ENCODE measurements at regions not wholly inside any gene's neighbourhood (a gene's known extent, or its start where the extent isn't known, plus 50 kb on each side); places are given as distances from the start of the nearest gene placed in this dataset.

GRCh38 chr16:87117936-87118335 is 199.3 kb downstream of the C16orf95 start (continued):
- TF ChIP-seq REST (IDR thresholded peaks at IDR 0.05), result no peak

- no peak for DNase-seq (ENCODE audit: low spot score)
- TF ChIP-seq MAX (IDR thresholded peaks at IDR 0.05), result no peak
- no peak for TF ChIP-seq HNF4G (IDR thresholded peaks at IDR 0.05)
- TF ChIP-seq NR2F2 (IDR thresholded peaks at IDR 0.05), result no peak
- no peak for TF ChIP-seq ATF3 (IDR thresholded peaks at IDR 0.05)
- no peak for TF ChIP-seq SP1 (IDR thresholded peaks at IDR 0.05)
- TF ChIP-seq ZBTB33 (IDR thresholded peaks at IDR 0.05), result no peak
- TF ChIP-seq RXRA (IDR thresholded peaks at IDR 0.05), result no peak
- TF ChIP-seq FOXA2 (IDR thresholded peaks at IDR 0.05), result no peak
- no peak for TF ChIP-seq TAF1 (conservative IDR thresholded peaks at IDR 0.05)
- TF ChIP-seq RAD21 (IDR thresholded peaks at IDR 0.05), result no peak
- TF ChIP-seq FOXA1 (IDR thresholded peaks at IDR 0.05), result no peak
- 81% methylated on average over 2 of the region's 2 CpGs for WGBS
- no peaks in the 10 kb centered on the region for H3K36me3 ChIP-seq (ENCODE audit: control insufficient read depth in 4 of 4, insufficient read depth in 3 of 4, low read depth in 1 of 4, low read length in 3 of 4)
- H3K27ac ChIP-seq (ENCODE audit: low read depth in 1 of 2, low read length in 2 of 2), result no peak overlapping the region
- peaks cover 0 to 10% (median 8%) of the 10 kb centered on the region in 4 donors for H3K9me3 ChIP-seq (ENCODE audit: control insufficient read depth in 4 of 4, low read length in 3 of 4)
- no peaks in the 10 kb centered on the region for H3K27me3 ChIP-seq (ENCODE audit: control insufficient read depth in 4 of 4, insufficient read depth in 4 of 4, low read length in 3 of 4)
- H3K9ac ChIP-seq (ENCODE audit: low read depth in 1 of 2, low read length in 2 of 2), result no peak overlapping the region
- H3K4me3 ChIP-seq (ENCODE audit: low read depth in 1 of 3, low read length in 3 of 3), result no peak overlapping the region
- no peaks in the 10 kb centered on the region for H3K4me1 ChIP-seq (ENCODE audit: control insufficient read depth in 4 of 4, insufficient read depth in 4 of 4, low read length in 3 of 4)
Observed at GRCh38 chr16:87119168-87119567, 198.0 kb downstream of the C16orf95 start.

GRCh38 chr16:87119748-87120147 is 197.4 kb downstream of the C16orf95 start:
- no peak for DNase-seq (ENCODE audit: low spot score)
- Histone ChIP-seq H3K36me3 (ENCODE audit: control insufficient read depth in 4 of 4, insufficient read depth in 3 of 4, low read depth in 1 of 4, low read length in 3 of 4) (no peaks in the 10 kb centered on the region), H3K9me3 (ENCODE audit: control insufficient read depth in 4 of 4, low read length in 3 of 4) (peaks cover 0 to 10% (median 8%) of the 10 kb centered on the region in 4 donors), H3K9ac (ENCODE audit: low read depth in 1 of 2, low read length in 2 of 2) (no peak overlapping the region), H3K27me3 (ENCODE audit: control insufficient read depth in 4 of 4, insufficient read depth in 4 of 4, low read length in 3 of 4) (no peaks in the 10 kb centered on the region), H3K27ac (ENCODE audit: low read depth in 1 of 2, low read length in 2 of 2) (no peak overlapping the region), H3K4me3 (ENCODE audit: low read depth in 1 of 3, low read length in 3 of 3) (no peak overlapping the region), H3K4me1 (ENCODE audit: control insufficient read depth in 4 of 4, insufficient read depth in 4 of 4, low read length in 3 of 4) (no peaks in the 10 kb centered on the region)
- 70% methylated on average over 9 of the region's 9 CpGs for WGBS
- no peak for TF ChIP-seq JUND (IDR thresholded peaks at IDR 0.05)
- no peak for TF ChIP-seq FOXA2 (IDR thresholded peaks at IDR 0.05)
- no peak for TF ChIP-seq ATF3 (IDR thresholded peaks at IDR 0.05)
- TF ChIP-seq HNF4A (conservative IDR thresholded peaks at IDR 0.05), result no peak
- no peak for TF ChIP-seq RAD21 (IDR thresholded peaks at IDR 0.05)
- TF ChIP-seq NR2F2 (IDR thresholded peaks at IDR 0.05), result no peak
- no peak for TF ChIP-seq MAX (IDR thresholded peaks at IDR 0.05)
- TF ChIP-seq FOXA1 (IDR thresholded peaks at IDR 0.05), result no peak
- no peak for TF ChIP-seq REST (IDR thresholded peaks at IDR 0.05)
- no peak for TF ChIP-seq ZBTB33 (IDR thresholded peaks at IDR 0.05)
- TF ChIP-seq RXRA (IDR thresholded peaks at IDR 0.05), result no peak
- TF ChIP-seq EGR1 (IDR thresholded peaks at IDR 0.05; ENCODE audit: low read depth in 2 of 2), result no peak

All from liver (tissue), 7 donors.